ENCODE measurements at regions not wholly inside any gene's neighbourhood (a gene's known extent, or its start where the extent isn't known, plus 50 kb on each side); places are given as distances from the start of the nearest gene placed in this dataset.
A peak's percentile ranks its signal among the peaks of the same experiment; 100 is the strongest.

- TF ChIP-seq POU6F1 (CRISPR knock-in tag; IDR thresholded peaks at IDR 0.05; ENCODE audit: borderline replicate concordance, low read depth): no peak
- TF ChIP-seq TSHZ2 (CRISPR knock-in tag; IDR thresholded peaks at IDR 0.05): no peak
- no peak for TF ChIP-seq CSRNP3 (CRISPR knock-in tag; IDR thresholded peaks at IDR 0.05)
- no peak for TF ChIP-seq BACH2 (CRISPR knock-in tag; IDR thresholded peaks at IDR 0.05; ENCODE audit: borderline replicate concordance)
- TF ChIP-seq OSR1 (CRISPR knock-in tag; IDR thresholded peaks at IDR 0.05): no peak
- peak; percentile 19; the same call in 1 of the 2 replicates for TF ChIP-seq TCF4 (CRISPR knock-in tag; IDR thresholded peaks at IDR 0.05; ENCODE audit: borderline replicate concordance)
- no peak for TF ChIP-seq ZFP30 (CRISPR knock-in tag; IDR thresholded peaks at IDR 0.05)
- TF ChIP-seq CSDC2 (CRISPR knock-in tag; IDR thresholded peaks at IDR 0.05): no peak
- TF ChIP-seq ZNF70 (CRISPR knock-in tag; IDR thresholded peaks at IDR 0.05): no peak
- peak; percentile 93 for TF ChIP-seq ISL1 (CRISPR knock-in tag; IDR thresholded peaks at IDR 0.05)
- TF ChIP-seq ZNF565 (CRISPR knock-in tag; conservative IDR thresholded peaks at IDR 0.05; ENCODE audit: low read depth): no peak
- 0 out of 2 replicates have a peak, but pooled peaks have one; percentile 29 for TF ChIP-seq PATZ1 (CRISPR knock-in tag; IDR thresholded peaks at IDR 0.05; ENCODE audit: borderline replicate concordance)
- TF ChIP-seq ZNF8 (CRISPR knock-in tag; IDR thresholded peaks at IDR 0.05): no peak
- no peak for TF ChIP-seq RARB (CRISPR knock-in tag; IDR thresholded peaks at IDR 0.05)
- peak; percentile 68; the same call in 1 of the 2 replicates for TF ChIP-seq ZFP3 (CRISPR knock-in tag; IDR thresholded peaks at IDR 0.05)
- no peak for TF ChIP-seq ZC3H10 (CRISPR knock-in tag; IDR thresholded peaks at IDR 0.05)
- TF ChIP-seq ESRRG (CRISPR knock-in tag; IDR thresholded peaks at IDR 0.05): no peak
- TF ChIP-seq TOX (CRISPR knock-in tag; IDR thresholded peaks at IDR 0.05; ENCODE audit: borderline replicate concordance): no peak
- no peak for TF ChIP-seq PPARA (CRISPR knock-in tag; IDR thresholded peaks at IDR 0.05; ENCODE audit: borderline replicate concordance)
- no peak for TF ChIP-seq ARNTL (CRISPR knock-in tag; IDR thresholded peaks at IDR 0.05; ENCODE audit: borderline replicate concordance, low read depth)
- no peak for TF ChIP-seq SNAI2 (CRISPR knock-in tag; IDR thresholded peaks at IDR 0.05)
- TF ChIP-seq CREB5 (CRISPR knock-in tag; IDR thresholded peaks at IDR 0.05; ENCODE audit: low read depth): peak; percentile 29; the same call in 1 of the 2 replicates
- no peak for TF ChIP-seq GLIS3 (CRISPR knock-in tag; IDR thresholded peaks at IDR 0.05)
- ATAC-seq: no peak
Measured at GRCh38 chr1:69191335-69191734, 376.4 kb upstream of the LRRC7 start.

GRCh38 chr1:69195136-69195535 is 372.6 kb upstream of the LRRC7 start:
- no peak for ATAC-seq
- TF ChIP-seq OSR1 (CRISPR knock-in tag; IDR thresholded peaks at IDR 0.05): no peak
- no peak for TF ChIP-seq GLIS3 (CRISPR knock-in tag; IDR thresholded peaks at IDR 0.05)
- no peak for TF ChIP-seq CSRNP3 (CRISPR knock-in tag; IDR thresholded peaks at IDR 0.05)
- TF ChIP-seq CREB5 (CRISPR knock-in tag; IDR thresholded peaks at IDR 0.05; ENCODE audit: low read depth): no peak
- no peak for TF ChIP-seq TCF4 (CRISPR knock-in tag; IDR thresholded peaks at IDR 0.05; ENCODE audit: borderline replicate concordance)
- TF ChIP-seq RARB (CRISPR knock-in tag; IDR thresholded peaks at IDR 0.05): no peak
- TF ChIP-seq ZC3H10 (CRISPR knock-in tag; IDR thresholded peaks at IDR 0.05): no peak
- no peak for TF ChIP-seq ZNF8 (CRISPR knock-in tag; IDR thresholded peaks at IDR 0.05)
